Epidermal melanocyte (primary cell): ENCODE measurements at regions not wholly inside any gene's neighbourhood (a gene's known extent, or its start where the extent isn't known, plus 50 kb on each side); places are given as distances from the start of the nearest gene placed in this dataset.

Experiments
- DNase-seq: peaks from one replicate; pipeline ENCODE4 v3.0.0; 2011; ENCODE audit warnings: low spot score; ENCODE audit not compliant: insufficient read length

DNA sequence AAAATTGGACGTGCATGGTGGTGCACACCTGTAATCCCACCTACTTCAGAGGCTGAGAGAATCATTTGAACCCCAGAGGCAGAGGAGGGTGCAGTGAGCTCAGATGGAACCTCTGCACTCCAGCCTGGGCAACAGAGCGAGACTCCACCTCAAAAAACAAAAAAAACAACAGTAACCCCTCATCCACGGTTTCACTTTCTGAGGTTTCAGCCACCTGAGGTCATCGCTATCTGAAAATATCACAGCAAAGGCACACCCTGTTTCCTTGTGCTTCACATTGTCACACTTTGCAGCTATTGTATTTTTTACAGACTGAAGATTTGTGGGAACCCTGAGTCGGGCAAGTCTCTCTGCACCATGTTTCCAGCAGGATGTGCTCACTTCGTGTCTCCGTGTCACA lies 54.1 kb upstream of the FOXQ1 start:
- no peak for DNase-seq

- DNase-seq = no peak
Observed at GRCh38 chr6:1256435-1257008, 55.4 kb upstream of the FOXQ1 start.

DNA sequence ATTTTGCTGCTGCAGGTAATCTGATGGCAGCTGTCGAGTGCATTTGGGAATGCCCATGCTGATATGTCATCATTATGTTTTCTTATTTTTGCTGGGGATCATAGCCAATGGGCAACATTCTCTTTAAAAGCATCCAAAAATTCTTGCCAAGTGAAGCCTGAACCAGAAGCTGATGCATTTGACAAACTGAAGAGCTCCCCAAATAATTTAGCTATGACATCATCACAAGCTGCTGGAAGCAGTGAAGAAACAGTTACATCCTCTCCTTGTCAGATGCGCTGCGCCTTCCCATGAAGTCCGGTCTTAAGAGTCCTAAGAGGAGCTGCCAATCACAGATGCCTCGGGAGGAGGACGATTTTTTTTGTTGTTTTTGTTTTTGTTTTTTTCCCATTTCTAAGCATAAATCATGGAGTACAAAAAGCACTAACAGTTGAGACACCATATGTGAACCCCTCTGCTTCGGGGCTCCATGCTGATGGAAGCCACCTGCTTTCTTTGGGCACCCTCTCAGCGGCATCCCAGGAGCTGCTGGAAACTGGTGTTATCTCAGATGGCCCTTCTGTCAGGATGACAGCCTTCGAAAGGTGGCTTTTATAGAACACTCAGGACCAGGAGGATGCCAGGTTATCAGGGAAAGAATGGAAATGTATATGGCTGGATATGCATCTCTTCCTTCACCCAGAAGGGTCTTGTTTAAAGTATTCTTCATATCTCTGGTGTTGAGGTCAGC lies 56.1 kb upstream of the FOXQ1 start:
- DNase-seq = no peak

- no peak for DNase-seq
Observed at GRCh38 chr6:1254326-1254725, 57.6 kb upstream of the FOXQ1 start.

DNA sequence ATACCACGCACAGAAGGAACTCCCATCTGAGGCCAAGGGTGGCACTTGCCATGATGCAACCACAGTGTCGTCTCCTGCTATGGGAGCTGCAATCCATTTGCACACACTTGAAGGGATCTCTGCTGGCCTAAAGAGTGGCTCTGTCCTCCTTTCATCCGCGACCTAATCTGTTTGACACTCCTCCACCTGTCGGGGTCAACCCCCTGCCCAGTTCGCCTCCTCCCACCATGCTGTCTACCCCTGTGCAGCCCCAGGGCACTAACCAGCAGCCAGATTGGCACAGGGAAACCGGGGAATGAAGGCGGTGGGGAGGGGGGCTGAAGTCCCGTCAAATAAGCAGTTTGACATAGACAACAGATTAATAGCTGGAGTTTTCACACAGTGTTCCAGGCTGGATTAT lies 58.1 kb upstream of the FOXQ1 start:
- no peak for DNase-seq

- DNase-seq = no peak
Observed at GRCh38 chr6:1251198-1252155, 60.4 kb upstream of the FOXQ1 start.

DNA sequence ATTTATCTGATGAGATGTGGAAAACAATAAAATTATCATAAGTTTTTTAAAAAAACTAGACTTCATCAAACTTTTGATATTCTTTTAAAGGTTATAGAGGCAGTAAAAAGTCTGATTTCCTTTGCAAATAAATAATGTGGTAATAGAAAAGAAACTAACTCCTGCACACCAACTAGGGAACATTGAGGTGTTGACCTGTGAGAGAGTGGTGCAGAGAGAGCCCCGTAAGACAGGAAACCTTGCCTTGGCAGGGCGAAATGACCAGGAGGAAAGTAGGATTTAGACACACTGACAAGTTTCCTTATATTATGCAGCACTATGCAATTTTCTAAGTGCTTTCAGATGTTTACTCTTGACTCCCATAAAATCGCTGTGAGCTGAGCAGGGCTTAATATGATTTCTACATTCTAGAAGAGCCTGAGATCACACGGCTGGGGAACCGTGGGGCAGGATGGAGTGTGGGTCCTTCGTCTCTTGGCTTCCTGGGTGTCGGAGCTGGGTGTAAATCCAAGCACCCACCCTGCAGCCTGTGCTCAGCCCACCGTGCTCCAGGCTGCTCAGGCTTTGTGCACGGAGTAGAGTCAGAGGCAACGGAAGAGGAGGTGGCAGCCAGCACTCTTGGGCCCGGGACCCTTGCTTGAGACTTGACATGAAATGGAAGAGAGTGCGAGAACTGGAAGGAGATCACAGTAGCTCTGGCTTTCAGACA lies 61.3 kb upstream of the FOXQ1 start:
- DNase-seq = no peak

DNA sequence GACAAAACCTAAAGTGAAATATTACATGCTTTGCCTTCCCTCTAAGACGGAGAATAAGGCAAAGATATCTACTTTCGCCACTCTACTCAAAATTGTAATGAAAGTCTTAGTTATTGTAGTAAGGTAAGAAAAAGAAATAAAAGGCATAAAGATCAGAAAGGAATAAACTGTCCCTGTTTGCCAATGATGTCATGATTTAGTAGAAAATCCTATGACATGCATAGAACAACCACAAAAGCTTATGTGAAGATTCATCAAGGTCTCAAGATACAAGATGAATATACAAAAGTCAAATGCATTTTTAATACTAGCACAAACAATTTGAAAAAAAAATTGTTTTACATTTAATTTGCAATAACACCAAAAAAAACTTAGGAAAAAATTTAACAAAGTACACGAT lies 64.0 kb upstream of the FOXQ1 start:
- no peak for DNase-seq

DNA sequence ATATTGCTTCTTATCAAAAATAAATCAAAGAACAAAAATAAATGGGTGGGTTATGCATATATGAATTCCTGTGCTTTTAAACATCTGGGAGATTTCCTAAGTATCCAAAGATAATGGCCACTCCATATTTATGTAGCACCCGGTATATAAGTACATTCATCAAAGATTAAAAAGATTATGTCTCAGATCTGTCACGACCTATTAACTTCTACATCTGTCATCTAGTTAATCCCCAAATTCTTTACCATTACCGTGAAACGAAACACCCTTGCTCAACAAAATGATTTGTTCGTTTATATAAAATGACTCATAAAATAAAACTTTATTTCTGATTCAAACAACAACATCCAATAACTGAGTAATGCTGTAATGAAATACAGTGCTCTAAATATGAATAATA lies 64.8 kb upstream of the FOXQ1 start:
- no peak for DNase-seq

- DNase-seq = no peak
Observed at GRCh38 chr6:1244941-1245340, 67.0 kb upstream of the FOXQ1 start.

GRCh38 chr6:1244278-1244677 lies 67.6 kb upstream of the FOXQ1 start:
- DNase-seq = no peak

GRCh38 chr6:1242446-1242845 lies 69.5 kb upstream of the FOXQ1 start:
- DNase-seq = no peak

- no peak for DNase-seq
Observed at GRCh38 chr6:1242021-1242420, 69.9 kb upstream of the FOXQ1 start.

DNA sequence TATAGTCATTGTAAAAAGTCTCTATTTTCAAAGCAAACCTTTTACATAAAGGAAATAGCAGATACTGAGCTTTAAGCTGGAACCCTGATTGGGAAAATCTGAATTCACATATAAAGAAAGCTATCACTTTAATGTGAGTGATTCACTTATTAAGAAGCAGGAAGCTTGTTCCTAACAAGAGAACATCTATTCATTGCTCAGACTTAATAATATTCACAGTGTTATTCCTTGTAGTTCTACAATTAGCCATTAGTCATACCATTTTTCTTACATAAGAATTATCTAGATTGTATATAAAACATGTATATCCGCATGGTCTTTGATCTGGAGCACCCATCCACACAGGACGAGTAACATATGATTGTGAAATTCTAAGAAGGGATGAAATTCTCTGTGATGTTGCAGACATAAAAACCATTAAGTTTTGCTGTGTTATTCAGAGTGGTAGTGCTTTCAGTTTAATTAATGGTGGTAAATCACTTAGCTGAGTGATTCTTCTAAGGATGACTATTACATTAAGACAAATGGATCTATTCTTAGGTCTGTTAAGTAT lies 71.1 kb upstream of the FOXQ1 start:
- DNase-seq = peak; percentile 51

DNA sequence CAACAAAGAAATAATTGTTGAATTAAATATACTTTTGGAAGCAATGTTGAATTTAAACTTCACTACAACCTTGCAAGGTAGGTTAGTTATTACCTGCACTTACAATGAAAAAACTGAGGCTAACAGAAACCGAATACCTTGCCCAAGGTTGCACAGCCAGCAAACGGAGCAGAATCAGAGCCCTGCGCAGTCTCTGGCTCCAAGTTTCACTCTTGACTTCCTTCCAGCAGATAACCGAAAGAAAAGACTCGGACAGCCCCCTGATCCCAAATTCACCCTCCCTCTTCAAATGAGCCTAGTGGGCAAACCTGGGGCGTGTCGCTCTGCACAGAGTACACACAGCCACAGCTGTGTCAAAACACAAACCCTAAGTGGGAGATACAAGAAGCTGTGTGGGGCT lies 72.1 kb upstream of the FOXQ1 start:
- DNase-seq = no peak

DNA sequence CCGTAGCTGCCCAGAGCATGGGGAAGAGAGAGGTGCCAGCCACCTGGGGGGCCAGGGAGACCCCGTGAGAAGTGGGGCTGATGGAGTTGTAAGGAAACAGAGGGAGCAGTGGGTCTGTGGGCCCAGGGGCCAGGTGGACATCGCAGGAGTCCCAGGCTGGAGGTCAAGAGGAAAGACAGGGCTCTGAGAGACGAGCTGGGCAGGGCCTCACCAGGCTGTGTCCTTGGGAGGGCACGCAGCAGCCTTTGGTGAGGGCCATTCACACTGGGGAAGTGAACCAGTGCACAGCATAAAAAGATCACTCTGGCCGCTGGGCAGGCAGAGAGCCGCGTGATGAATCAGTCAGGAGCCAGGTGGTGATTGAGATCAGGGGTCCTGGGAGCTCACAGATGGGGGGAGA lies 73.9 kb upstream of the FOXQ1 start:
- DNase-seq = no peak

GRCh38 chr6:1237636-1238035 lies 74.3 kb upstream of the FOXQ1 start:
- DNase-seq = no peak

DNA sequence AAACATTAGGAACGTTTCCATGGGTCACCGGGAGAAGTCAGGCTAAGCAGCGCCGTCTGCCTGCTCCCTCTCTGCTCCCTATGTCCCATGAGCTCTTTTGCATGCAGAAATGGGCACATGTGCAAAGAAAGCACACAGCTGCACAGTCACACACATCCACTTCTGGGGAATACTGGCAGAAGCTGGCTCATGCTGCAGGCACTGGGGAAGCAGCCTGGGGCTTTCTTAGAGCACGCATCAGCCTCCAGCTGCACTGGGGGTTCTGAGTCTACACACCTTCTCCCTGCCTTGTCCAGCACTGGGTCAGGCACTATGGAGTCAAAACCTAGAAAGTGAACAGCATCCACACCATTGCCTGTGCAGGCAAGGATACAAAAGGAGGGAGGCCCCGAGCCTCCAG lies 76.1 kb upstream of the FOXQ1 start:
- DNase-seq = no peak

DNA sequence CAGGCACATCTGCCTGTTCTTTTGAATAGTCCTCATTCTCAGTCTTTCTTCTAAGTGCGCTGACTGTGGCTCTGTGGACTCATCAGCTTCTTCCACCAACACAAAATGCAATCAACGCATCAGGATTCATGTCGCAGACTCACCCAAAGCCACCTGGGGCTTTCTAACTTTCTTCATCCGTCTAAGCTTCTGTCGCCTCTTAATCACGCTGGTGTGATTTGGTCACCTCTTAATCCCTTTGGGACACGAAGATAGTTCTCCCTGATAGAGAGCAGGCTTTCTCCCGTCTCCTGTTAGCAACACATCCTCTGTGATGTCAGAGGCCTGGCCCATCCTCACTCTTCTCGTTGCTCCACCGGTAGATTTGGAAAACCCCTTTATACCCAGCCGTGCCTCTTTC lies 78.0 kb upstream of the FOXQ1 start:
- DNase-seq = no peak

DNA sequence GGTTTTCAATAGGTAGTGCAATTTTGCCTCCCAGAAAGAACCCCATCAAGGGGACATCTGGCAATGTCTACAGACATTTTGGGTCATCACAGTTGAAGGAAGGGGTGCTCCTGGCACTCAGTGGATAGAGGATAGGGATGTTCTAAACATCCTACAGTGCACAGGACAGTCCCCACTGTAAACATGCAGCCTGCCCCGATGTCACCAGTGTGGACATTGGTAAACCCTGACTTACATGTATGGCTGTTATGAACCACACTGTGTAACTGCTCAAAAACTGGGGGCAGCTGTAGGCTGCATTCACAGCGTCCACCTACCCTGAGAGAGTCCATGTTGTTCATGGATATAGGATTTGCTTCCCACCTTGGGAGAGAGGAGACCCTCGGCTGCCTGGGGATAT lies 79.3 kb upstream of the FOXQ1 start:
- DNase-seq = no peak

GRCh38 chr6:1231941-1232340 lies 80.0 kb upstream of the FOXQ1 start:
- DNase-seq = no peak
